GM04504 (cell line): ENCODE measurements at regions not wholly inside any gene's neighbourhood (a gene's known extent, or its start where the extent isn't known, plus 50 kb on each side); places are given as distances from the start of the nearest gene placed in this dataset.
"Not testable (repeated sequence)": the region's sequence is repeated elsewhere in the genome, so short reads cannot be mapped to it uniquely, and the experiment has no call there.

Source experiments
- DNase-seq: peaks from one replicate; pipeline ENCODE4 v3.0.0-alpha.2; 2012; ENCODE audit warnings: low read depth

- DNase-seq = no peak
Measured at GRCh38 chr16:63223851-63224250, 1187.6 kb upstream of the CDH8 start.

- DNase-seq = no peak
Measured at GRCh38 chr16:63216696-63217423, 1180.6 kb upstream of the CDH8 start.

DNA sequence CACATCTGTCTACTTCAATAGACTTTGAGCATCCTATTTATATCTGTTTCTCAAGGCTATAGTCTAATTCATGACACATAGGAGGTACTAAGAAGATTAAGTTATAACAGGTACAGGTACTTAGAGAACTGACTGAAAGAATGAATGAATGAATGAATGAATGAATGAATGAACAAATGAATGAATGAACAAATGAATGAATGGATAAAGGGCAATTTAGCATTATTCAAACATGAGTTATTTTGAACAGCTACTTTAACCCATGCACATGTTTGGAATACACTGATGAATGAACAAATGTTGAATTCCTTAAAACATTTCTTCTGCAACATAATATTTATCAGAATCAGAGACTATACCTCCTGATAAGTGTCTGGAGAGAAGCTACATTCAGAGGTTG, 1165.6 kb upstream of the CDH8 start:
- no peak for DNase-seq

DNA sequence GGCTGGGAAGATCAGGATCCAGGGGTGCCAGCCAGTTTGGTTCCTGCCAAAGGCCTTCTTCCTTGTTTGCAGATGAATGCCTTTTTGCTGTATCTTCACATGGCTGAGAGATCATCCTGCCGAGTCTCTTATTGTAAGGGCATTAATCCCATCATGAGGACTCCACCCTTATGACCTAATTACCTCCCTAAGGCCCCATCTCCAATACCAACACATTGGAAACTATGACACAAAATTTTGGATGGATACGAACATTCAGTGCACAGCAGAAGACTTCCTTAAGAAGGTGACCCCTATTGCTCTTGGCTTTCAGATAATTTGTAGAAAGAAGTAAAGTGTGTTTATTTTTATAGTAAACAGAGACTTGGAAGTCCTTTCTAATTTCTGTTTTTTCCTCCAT, 1164.7 kb upstream of the CDH8 start:
- no peak for DNase-seq

DNA sequence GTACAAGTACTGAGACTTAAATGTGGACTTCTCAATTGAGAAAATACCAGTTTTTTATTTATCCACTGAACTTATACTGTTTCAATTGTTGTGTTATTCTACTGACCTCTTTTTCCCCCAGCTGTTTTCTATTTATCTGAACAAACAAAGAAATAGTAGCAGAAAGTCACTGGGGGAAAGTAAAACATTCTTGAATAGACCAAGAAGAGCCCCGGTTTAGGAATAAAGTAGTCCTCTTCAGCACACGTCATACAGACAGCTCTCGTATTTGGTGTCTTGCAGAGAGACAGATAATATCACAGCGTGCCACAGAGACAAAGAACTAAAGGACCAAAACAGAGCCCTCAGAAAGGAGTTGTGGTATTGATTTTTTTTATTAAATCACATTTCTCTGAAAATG, 1159.1 kb upstream of the CDH8 start:
- DNase-seq = no peak

GRCh38 chr16:63192980-63193379, 1156.7 kb upstream of the CDH8 start:
- no peak for DNase-seq

GRCh38 chr16:63188086-63188771, 1152.0 kb upstream of the CDH8 start:
- DNase-seq = no peak

DNA sequence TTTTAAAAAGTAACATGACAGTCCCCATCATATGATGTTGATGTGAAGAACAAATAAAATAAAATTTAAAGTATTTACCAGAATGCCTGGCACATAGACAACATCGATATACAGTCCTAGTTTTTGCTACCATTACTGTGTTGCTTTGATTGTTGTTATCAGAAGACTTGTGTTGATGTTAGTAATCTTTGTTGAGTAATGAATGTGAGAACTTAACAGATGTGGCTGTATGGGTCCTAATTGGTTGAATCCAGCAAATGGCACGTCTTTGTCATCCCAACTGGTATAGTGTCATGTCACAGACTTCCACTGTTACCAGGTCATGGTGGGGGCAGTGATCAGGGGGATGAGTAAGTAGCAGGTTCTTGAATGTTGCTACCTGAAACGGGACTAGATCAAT, 1151.4 kb upstream of the CDH8 start:
- DNase-seq = no peak

- no peak for DNase-seq
Measured at GRCh38 chr16:63185235-63185780, 1149.1 kb upstream of the CDH8 start.

- no peak for DNase-seq
Measured at GRCh38 chr16:63183743-63184142, 1147.5 kb upstream of the CDH8 start.

- DNase-seq = no peak
Measured at GRCh38 chr16:63175313-63175712, 1139.1 kb upstream of the CDH8 start.

- no peak for DNase-seq
Measured at GRCh38 chr16:63174801-63175200, 1138.6 kb upstream of the CDH8 start.

DNA sequence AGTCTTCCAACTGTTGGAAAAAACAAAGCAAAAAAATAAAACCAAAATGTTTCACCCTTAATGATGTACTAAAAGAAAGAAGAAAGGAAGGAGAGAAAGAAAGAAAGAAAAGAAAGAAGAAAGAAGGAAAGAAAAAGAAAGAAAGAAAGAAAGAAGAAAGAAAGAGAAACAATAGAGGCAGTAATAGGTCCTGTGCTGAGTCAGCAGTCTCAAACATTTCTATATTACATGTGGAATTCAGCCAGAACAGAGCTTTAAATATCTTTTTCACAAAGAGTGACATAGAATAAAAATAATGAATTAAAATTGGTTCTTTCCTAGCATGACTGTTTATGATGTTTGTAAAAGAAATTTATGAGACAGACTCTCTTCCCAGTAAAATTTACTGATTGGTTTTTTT, 1135.3 kb upstream of the CDH8 start:
- no peak for DNase-seq

GRCh38 chr16:63169100-63169499, 1132.9 kb upstream of the CDH8 start:
- no peak for DNase-seq

- DNase-seq = no peak
Measured at GRCh38 chr16:63157818-63158217, 1121.6 kb upstream of the CDH8 start.

DNA sequence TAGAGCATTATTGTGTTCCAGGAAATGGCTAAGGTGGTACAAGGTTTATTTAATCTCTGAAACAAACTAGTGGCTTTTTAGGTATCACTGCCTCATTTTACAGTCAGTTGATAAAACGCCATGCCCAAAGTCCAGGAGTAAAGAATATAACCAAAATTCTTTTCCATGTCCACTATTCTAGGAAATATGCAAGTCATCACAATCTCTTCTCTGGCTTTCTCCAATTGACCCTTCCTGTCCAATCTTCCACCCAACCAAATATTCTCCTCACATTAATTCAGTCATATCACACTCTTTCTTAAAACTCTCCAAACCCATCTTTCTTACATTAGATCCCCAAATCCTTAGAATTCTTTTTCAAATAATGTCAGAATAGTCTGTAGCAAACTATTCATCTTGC, 1110.0 kb upstream of the CDH8 start:
- DNase-seq = no peak

GRCh38 chr16:63145411-63145810, 1109.2 kb upstream of the CDH8 start:
- no peak for DNase-seq

- no peak for DNase-seq
Measured at GRCh38 chr16:63135069-63135468, 1098.8 kb upstream of the CDH8 start.

- DNase-seq = no peak
Measured at GRCh38 chr16:63131503-63131902, 1095.3 kb upstream of the CDH8 start.

DNA sequence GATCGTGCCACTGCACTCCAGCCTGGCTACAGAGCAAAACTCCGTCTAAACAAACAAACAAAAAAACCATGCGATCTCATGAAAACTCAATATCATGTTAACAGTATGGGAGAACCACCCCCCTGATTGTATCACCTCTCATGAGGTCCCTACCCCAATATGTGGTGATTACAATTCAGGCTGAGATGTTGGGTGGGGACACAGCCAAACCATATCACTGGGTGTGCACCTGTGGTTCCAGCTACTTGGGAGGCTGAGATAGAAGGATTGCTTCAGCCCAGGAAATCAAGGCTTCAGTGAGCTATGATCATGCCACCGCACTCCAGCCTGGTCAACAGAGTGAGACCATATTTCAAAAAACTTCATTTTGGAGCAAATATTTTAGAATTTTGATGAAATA, 1094.7 kb upstream of the CDH8 start:
- DNase-seq = no peak

- DNase-seq = no peak
Measured at GRCh38 chr16:63129411-63130125, 1093.3 kb upstream of the CDH8 start.

DNA sequence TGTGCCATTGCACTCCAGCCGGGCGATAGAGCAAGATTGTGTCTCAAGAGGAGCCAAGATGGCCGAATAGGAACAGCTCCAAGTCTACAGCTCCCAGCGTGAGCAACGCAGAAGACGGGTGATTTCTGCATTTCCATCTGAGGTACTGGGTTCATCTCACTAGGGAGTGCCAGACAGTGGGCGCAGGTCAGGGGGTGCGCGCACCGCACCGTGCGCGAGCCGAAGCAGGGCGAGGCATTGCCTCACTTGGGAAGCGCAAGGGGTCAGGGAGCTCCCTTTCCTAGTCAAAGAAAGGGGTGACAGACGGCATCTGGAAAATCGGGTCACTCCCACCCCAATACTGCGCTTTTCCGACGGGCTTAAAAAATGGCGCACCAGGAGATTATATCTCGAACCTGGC, 1083.7 kb upstream of the CDH8 start:
- DNase-seq = not testable (repeated sequence)

DNA sequence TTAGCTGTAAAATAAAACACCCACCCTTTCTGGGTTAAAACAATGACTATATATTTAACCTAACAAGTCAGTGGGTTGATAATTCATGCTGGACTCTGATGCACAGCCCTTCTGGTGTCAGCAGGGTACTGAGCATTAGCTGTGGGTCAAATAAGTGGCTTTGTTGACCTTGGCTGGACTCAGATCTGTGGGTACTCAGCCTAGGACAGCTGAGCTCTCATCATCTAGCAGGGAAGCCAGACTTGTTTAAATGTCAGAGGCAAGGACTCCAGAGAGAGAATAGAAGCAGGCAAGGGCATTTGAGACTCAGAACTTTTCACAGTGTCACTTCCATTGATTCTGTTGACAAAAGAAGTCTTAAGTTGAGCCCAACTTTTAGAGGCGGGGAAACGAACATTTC, 1063.8 kb upstream of the CDH8 start:
- DNase-seq = no peak
